ENCODE measurements at regions not wholly inside any gene's neighbourhood (a gene's known extent, or its start where the extent isn't known, plus 50 kb on each side); places are given as distances from the start of the nearest gene placed in this dataset.

DNA sequence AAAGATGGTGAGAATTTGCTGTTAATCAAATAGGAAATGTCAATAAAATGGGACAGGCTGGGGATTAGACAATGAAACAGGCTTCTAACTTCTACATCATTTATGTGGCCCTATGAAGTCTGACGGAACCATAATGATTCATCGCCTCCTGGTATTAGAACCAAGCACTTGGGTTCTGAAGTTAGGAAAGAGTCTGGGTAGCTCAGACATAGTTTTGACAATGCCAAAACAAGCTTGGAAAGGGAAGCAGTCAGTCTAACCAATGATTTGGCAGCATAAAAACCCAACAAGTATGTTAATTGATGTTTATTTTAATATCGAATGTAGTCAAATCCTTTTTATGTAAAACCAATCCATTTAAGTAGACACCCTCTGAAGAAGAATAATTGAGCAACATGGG, 160.8 kb upstream of the RSPO3 start:
- no peak for TF ChIP-seq EZH2 (IDR thresholded peaks at IDR 0.05; ENCODE audit: insufficient read depth, low read length)
- TF ChIP-seq, protein P1, sequence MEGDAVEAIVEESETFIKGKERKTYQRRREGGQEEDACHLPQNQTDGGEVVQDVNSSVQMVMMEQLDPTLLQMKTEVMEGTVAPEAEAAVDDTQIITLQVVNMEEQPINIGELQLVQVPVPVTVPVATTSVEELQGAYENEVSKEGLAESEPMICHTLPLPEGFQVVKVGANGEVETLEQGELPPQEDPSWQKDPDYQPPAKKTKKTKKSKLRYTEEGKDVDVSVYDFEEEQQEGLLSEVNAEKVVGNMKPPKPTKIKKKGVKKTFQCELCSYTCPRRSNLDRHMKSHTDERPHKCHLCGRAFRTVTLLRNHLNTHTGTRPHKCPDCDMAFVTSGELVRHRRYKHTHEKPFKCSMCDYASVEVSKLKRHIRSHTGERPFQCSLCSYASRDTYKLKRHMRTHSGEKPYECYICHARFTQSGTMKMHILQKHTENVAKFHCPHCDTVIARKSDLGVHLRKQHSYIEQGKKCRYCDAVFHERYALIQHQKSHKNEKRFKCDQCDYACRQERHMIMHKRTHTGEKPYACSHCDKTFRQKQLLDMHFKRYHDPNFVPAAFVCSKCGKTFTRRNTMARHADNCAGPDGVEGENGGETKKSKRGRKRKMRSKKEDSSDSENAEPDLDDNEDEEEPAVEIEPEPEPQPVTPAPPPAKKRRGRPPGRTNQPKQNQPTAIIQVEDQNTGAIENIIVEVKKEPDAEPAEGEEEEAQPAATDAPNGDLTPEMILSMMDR (IDR thresholded peaks at IDR 0.05; ENCODE audit: insufficient read depth, low read depth, low read length), result no peak
